ENCODE measurements at regions not wholly inside any gene's neighbourhood (a gene's known extent, or its start where the extent isn't known, plus 50 kb on each side); places are given as distances from the start of the nearest gene placed in this dataset.

DNA sequence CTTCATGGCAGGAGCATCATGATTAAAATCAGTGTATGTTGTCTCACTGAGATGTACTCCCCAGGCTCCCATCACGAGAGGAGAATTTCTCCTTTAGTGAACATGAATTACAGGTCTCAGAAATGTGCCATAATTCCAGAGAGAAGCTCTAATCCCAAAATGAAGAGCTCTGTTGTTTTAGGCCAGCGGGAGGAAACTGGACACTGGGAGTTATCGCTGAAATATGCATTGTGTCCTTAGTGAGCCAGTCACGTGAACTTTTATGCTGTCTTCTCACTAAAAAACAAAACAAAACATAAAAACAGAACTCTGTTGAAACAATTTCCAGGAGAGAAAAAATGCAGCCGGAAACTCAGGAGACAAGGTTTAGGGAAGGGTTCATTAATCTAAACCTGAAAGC is 315.7 kb upstream of the NT5E start:
- no peak overlapping the region for H2BK20ac ChIP-seq (ENCODE audit: low read depth, low read length, poor library complexity, severe bottlenecking)
- H3T11ph ChIP-seq (ENCODE audit: low read length): no peak overlapping the region
- no peaks in the 10 kb centered on the region for H3K79me1 ChIP-seq (ENCODE audit: insufficient read depth, low read depth, low read length, poor library complexity, severe bottlenecking)
- H4K5ac ChIP-seq (ENCODE audit: insufficient read length, low read depth, low read length): no peak overlapping the region
- H3K79me2 ChIP-seq (ENCODE audit: insufficient read depth, low read length): no peaks in the 10 kb centered on the region
- TF ChIP-seq, protein P1, sequence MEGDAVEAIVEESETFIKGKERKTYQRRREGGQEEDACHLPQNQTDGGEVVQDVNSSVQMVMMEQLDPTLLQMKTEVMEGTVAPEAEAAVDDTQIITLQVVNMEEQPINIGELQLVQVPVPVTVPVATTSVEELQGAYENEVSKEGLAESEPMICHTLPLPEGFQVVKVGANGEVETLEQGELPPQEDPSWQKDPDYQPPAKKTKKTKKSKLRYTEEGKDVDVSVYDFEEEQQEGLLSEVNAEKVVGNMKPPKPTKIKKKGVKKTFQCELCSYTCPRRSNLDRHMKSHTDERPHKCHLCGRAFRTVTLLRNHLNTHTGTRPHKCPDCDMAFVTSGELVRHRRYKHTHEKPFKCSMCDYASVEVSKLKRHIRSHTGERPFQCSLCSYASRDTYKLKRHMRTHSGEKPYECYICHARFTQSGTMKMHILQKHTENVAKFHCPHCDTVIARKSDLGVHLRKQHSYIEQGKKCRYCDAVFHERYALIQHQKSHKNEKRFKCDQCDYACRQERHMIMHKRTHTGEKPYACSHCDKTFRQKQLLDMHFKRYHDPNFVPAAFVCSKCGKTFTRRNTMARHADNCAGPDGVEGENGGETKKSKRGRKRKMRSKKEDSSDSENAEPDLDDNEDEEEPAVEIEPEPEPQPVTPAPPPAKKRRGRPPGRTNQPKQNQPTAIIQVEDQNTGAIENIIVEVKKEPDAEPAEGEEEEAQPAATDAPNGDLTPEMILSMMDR (conservative IDR thresholded peaks at IDR 0.05): no peak
- no peaks in the 10 kb centered on the region for H3K27me3 ChIP-seq (ENCODE audit: insufficient read depth, low read length)
- H3K27me3 Mint-ChIP-seq (ENCODE audit: low read depth): no peaks in the 10 kb centered on the region
- H3K4me1 ChIP-seq (ENCODE audit: insufficient read depth, low read length): no peaks in the 10 kb centered on the region; the same call in 1 of the 2 replicates
- DNase-seq: no peak
- H4K8ac ChIP-seq (replicated peaks; ENCODE audit: insufficient read length, low read depth, low read length): no peak overlapping the region
- H3K18ac ChIP-seq (ENCODE audit: insufficient read length, low read depth, low read length): no peak overlapping the region
- H3K9me3 Mint-ChIP-seq: no peaks in the 10 kb centered on the region
- H3K56ac ChIP-seq (ENCODE audit: insufficient read length, low read depth, low read length): no peak overlapping the region
- no peak overlapping the region for H3K4ac ChIP-seq (ENCODE audit: low read depth, low read length)
- no peak overlapping the region for H2BK5ac ChIP-seq (ENCODE audit: insufficient read length, low read length)
- no peak overlapping the region for H2BK120ac ChIP-seq (ENCODE audit: low read depth, low read length, poor library complexity, severe bottlenecking)
- H3K4me1 Mint-ChIP-seq: peaks cover 2 to 5% of the 10 kb centered on the region in 2 experiments; a peak in 2 of 4 replicates
- no peak overlapping the region for H2BK15ac ChIP-seq (ENCODE audit: low read depth, low read length)
- H4K91ac ChIP-seq (ENCODE audit: insufficient read length, low read depth, low read length): no peak overlapping the region
- H3K27ac ChIP-seq (ENCODE audit: insufficient read length, low read depth, low read length): no peak overlapping the region
- no peak overlapping the region for H2AK5ac ChIP-seq (ENCODE audit: insufficient read length, low read length)
- no peak overlapping the region for H3K4me3 Mint-ChIP-seq
- no peak overlapping the region for H3K9ac ChIP-seq (ENCODE audit: extremely low read depth, insufficient read length, low read length)
- H3K14ac ChIP-seq (ENCODE audit: insufficient read depth, low read length): no peak overlapping the region
- no CpG with 5 or more reads among the region's 5 CpGs for WGBS (ENCODE audit: extremely low coverage, insufficient read length, low lambda C conversion rate)
- no peak overlapping the region for H2AFZ ChIP-seq (ENCODE audit: low read length)
- no peaks in the 10 kb centered on the region for H3K9me3 ChIP-seq (ENCODE audit: control insufficient read depth, low read depth, low read length)
- no peaks in the 10 kb centered on the region for H3K23me2 ChIP-seq (ENCODE audit: insufficient read length, low read depth, low read length, poor library complexity, severe bottlenecking)
- H3K27ac Mint-ChIP-seq: no peak overlapping the region; a peak in 1 of 7 replicates
- no peaks in the 10 kb centered on the region for H3K36me3 Mint-ChIP-seq (ENCODE audit: insufficient read depth in 1 of 3, low read depth in 3 of 3)
- H4K20me1 ChIP-seq (ENCODE audit: control insufficient read depth, insufficient read depth, insufficient read length): no peaks in the 10 kb centered on the region
- no peak overlapping the region for H2BK12ac ChIP-seq (ENCODE audit: insufficient read length, low read depth, low read length)
- H3K4me2 ChIP-seq (ENCODE audit: insufficient read depth, insufficient read length, low read length): no peak overlapping the region
- H3K23ac ChIP-seq (ENCODE audit: insufficient read length, low read depth, low read length): no peak overlapping the region

Data from H9 (cell line).